HepG2 (cell line): ENCODE measurements at regions not wholly inside any gene's neighbourhood (a gene's known extent, or its start where the extent isn't known, plus 50 kb on each side); places are given as distances from the start of the nearest gene placed in this dataset.

Source experiments
- ATAC-seq: fragments of 200-7000 bp; cut with Tn5 transposase; 3 replicates; pipeline ENCODE4 v1.9.1; 2020; ENCODE audit warnings: mild to moderate bottlenecking, moderate library complexity
- BruUV-seq: library from RNA; stranded (reverse); fragments of 400-500 nt; replicated peaks from 2 replicates; lab custom pipeline; 2021; lab: Mats Ljungman, UMichigan
- CTCF ChIA-PET: fragments of 300-600 bp; formaldehyde crosslinking; extraction: SDS; loops from one replicate; lab custom pipeline; 2021; ENCODE audit warnings: low total read pairs, inconsistent platforms, low intra/inter-chr PET ratio; lab: Yijun Ruan, JAX
- POLR2A ChIA-PET: fragments of 350-600 bp; sonication (Branson Sonifier 250); formaldehyde crosslinking; loops from one replicate; lab custom pipeline; 2020; ENCODE audit warnings: antibody characterized with exemption, inconsistent platforms; lab: Yijun Ruan, JAX
- DNase-seq: peaks from one replicate; pipeline ENCODE4 v3.0.0-alpha.2; 2015; ENCODE audit warnings: low spot score
- FAIRE-seq: peaks from 3 replicates; lab custom pipeline; 2011; peaks lifted over from hg19 to GRCh38; lab: Jason Lieb, UNC
- H2AFZ ChIP-seq: one replicate; pipeline ENCODE4 v1.6.1; 2011; ENCODE audit warnings: low read length, inconsistent platforms
- H3K27ac ChIP-seq: fragments of 300-600 bp; 3 replicates; pipeline ENCODE4 v1.8.0; 2011; ENCODE audit warnings: mixed run types, mild to moderate bottlenecking, mixed read lengths, low read length, inconsistent platforms; ENCODE audit not compliant: insufficient read depth; ENCODE audit errors: extremely low read length
- H3K27me3 ChIP-seq, 2 experiments: fragments of 200-600 bp in 1 of 2; 2 replicates in 1 of 2; 3 replicates in 1 of 2; pipeline versions ENCODE4 v1.6.0 to v1.8.0; 2011; ENCODE audit warnings: low read length in 2 of 2, mild to moderate bottlenecking in 2 of 2, moderate library complexity in 2 of 2, inconsistent platforms in 1 of 2; ENCODE audit not compliant: insufficient read depth in 2 of 2, control insufficient read depth in 1 of 2
- H3K36me3 ChIP-seq, 2 experiments: fragments of 200-600 bp in 1 of 2; replicated peaks in 1 of 2; 2 replicates in 1 of 2; 3 replicates in 1 of 2; pipeline versions ENCODE4 v1.5.1 to v1.8.0; 2011; ENCODE audit warnings: low read length in 2 of 2, inconsistent platforms in 1 of 2; ENCODE audit not compliant: insufficient read depth in 2 of 2, control insufficient read depth in 1 of 2
- H3K4me1 ChIP-seq: 2 replicates; pipeline ENCODE4 v1.5.1; 2012; ENCODE audit warnings: low read length, inconsistent platforms; ENCODE audit not compliant: insufficient read depth
- H3K4me2 ChIP-seq: 2 replicates; pipeline ENCODE4 v1.6.0; 2011; ENCODE audit warnings: low read depth, low read length, inconsistent platforms
- H3K4me3 ChIP-seq, 3 experiments: fragments of 200-600 bp in 1 of 3; sonication (generic), shearing (Covaris generic) in 1 of 3; replicated peaks in 1 of 3; 2 replicates each; pipeline ENCODE4 v1.5.1; 2011 to 2016; ENCODE audit warnings: low read length in 3 of 3, inconsistent platforms in 2 of 3, low read depth in 2 of 3, mild to moderate bottlenecking in 2 of 3, control low read depth in 1 of 3, mixed read lengths in 1 of 3; ENCODE audit not compliant: insufficient read depth in 1 of 3
- H3K79me2 ChIP-seq: one replicate; pipeline ENCODE4 v1.6.1; 2011; ENCODE audit warnings: low read length, inconsistent platforms; ENCODE audit not compliant: insufficient read depth
- H3K9ac ChIP-seq: 2 replicates; pipeline ENCODE4 v1.6.0; 2011; ENCODE audit warnings: mild to moderate bottlenecking, low read depth, low read length, inconsistent platforms; ENCODE audit not compliant: insufficient read depth
- H3K9me3 ChIP-seq: 2 replicates; pipeline ENCODE4 v1.5.1; 2012; ENCODE audit warnings: mild to moderate bottlenecking, low read length
- H4K20me1 ChIP-seq: 2 replicates; pipeline ENCODE4 v1.6.0; 2011; ENCODE audit warnings: inconsistent platforms, mild to moderate bottlenecking, low read length, moderate library complexity; ENCODE audit not compliant: insufficient read depth
- ARNTL ChIP-seq: sonication (generic); formaldehyde crosslinking; IDR thresholded peaks from 2 replicates; pipeline ENCODE4 v1.4.0; 2020; ENCODE audit warnings: mild to moderate bottlenecking, missing genetic modification reagents
- IKZF4 ChIP-seq: sonication (generic); formaldehyde crosslinking; IDR thresholded peaks from 2 replicates; pipeline ENCODE4 v1.5.1; 2020; ENCODE audit warnings: borderline replicate concordance, mild to moderate bottlenecking, low read depth, missing genetic modification reagents; ENCODE audit errors: not compliant biosample characterization
- SRF ChIP-seq: IDR thresholded peaks from 2 replicates; pipeline ENCODE4 v1.6.1; 2011; ENCODE audit warnings: mild to moderate bottlenecking, low read depth, low read length, moderate library complexity
- SYNCRIP ChIP-seq: fragments of 200-400 bp; formaldehyde crosslinking; IDR thresholded peaks from 2 replicates; pipeline ENCODE4 v1.6.1; 2018; ENCODE audit warnings: mild to moderate bottlenecking, low read depth, low read length; ENCODE audit not compliant: insufficient read depth
- ZNF44 ChIP-seq: sonication (generic); formaldehyde crosslinking; IDR thresholded peaks from 2 replicates; pipeline ENCODE4 v1.5.1; 2020; ENCODE audit warnings: mild to moderate bottlenecking, missing genetic modification reagents
- WGBS: methylation state at CpG from one replicate; pipeline ENCODE4 v1.1.6; 2017; ENCODE audit warnings: low lambda C conversion rate; 5-methylcytosine and 5-hydroxymethylcytosine counted together
- in situ Hi-C: cut with HindIII; loops from 2 replicates; pipeline ENCODE4 v1.10.0; 2017; ENCODE audit warnings: low pct_unique_long_range_greater_than_20kb; ENCODE audit not compliant: extremely low pct_ligation_motif_present
- intact Hi-C: fragments of 100-400 bp; cut with micrococcal nuclease; formaldehyde crosslinking; loops from one replicate; pipeline ENCODE4 v1.10.0; 2022; ENCODE audit not compliant: unreplicated experiment
- TF ChIP-seq, protein P1 (sequence below): sonication (generic); formaldehyde crosslinking; IDR thresholded peaks from 2 replicates; pipeline ENCODE4 v1.4.0; 2020; ENCODE audit warnings: missing genetic modification reagents
- TF ChIP-seq, protein P2 (sequence below): sonication (generic); formaldehyde crosslinking; IDR thresholded peaks from 2 replicates; pipeline ENCODE4 v1.8.0; 2022; ENCODE audit warnings: mild to moderate bottlenecking, missing genetic modification reagents; ENCODE audit not compliant: insufficient replicate concordance
- TF ChIP-seq, protein P3 (sequence below): sonication (generic); formaldehyde crosslinking; IDR thresholded peaks from 2 replicates; pipeline ENCODE4 v1.8.0; 2022; ENCODE audit warnings: mild to moderate bottlenecking, missing genetic modification reagents, borderline replicate concordance
- TF ChIP-seq, protein P4 (sequence below): sonication (generic); formaldehyde crosslinking; IDR thresholded peaks from 2 replicates; pipeline ENCODE4 v1.4.0; 2020; ENCODE audit warnings: missing genetic modification reagents, borderline replicate concordance

DNA sequence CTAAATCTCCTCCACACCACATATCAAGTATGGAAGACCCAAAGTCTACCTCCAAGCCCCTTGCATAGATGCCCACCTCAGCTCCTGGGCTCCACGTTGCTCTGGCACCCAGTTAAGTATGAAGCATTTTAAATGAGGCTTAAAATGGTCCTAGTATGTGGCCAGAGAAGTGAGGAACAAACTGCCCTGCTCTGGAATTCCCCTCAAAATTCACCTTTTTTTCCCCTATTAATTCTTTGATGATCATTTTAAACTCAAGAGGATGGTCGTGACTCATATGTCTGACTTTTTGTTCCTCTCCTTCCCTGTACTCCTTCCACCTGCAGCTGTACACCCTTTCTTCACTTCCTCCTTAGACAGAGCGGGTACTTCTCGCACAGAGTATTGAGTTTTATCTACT is 234.5 kb upstream of the MYOCD start:
- H3K4me3 ChIP-seq: no peak overlapping the region
- H3K79me2 ChIP-seq: no peaks in the 10 kb centered on the region
- no peak for TF ChIP-seq IKZF4 (CRISPR knock-in tag)
- TF ChIP-seq SYNCRIP: no peak
- no peak for TF ChIP-seq SRF
- no peak for TF ChIP-seq ZNF44 (CRISPR knock-in tag)
- no peak overlapping the region for H3K27ac ChIP-seq
- H2AFZ ChIP-seq: no peak overlapping the region
- no peaks in the 10 kb centered on the region for H4K20me1 ChIP-seq
- no peaks in the 10 kb centered on the region for H3K36me3 ChIP-seq
- intact Hi-C loops: no loop called here
- no peaks in the 10 kb centered on the region for H3K4me1 ChIP-seq
- no peak overlapping the region for H3K9ac ChIP-seq
- BruUV-seq: no TSS peak
- POLR2A ChIA-PET: no interaction called here
- CTCF ChIA-PET: no interaction called here
- ATAC-seq (no peak), FAIRE-seq (no peak), DNase-seq (no peak)
- in situ Hi-C loops: no loop called here
- H3K4me2 ChIP-seq: no peak overlapping the region
- H3K9me3 ChIP-seq: no peaks in the 10 kb centered on the region
- H3K27me3 ChIP-seq: peaks cover 2 to 4% of the 10 kb centered on the region in 2 experiments; a peak in 3 of 5 replicates
- 10% methylated on average over 4 of the region's 4 CpGs for WGBS

DNA sequence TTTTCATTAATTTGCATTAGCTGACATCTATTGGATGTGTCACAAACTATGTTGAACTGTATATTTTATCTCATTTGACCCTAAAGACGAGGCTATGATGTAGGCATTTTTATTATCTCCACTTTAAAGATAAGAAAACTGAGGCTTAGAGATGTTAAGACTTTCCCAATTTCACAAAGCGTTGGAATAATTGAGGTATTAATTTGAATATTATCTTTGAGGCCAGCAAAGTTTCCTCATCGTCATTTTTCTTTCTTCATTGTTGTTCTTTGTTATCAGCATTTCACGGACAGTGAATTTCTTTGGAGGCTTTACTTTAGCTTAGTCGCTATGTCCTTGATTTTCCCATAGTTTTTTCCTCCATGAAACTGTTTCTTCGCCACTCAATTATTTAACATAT is 227.5 kb upstream of the MYOCD start:
- Histone ChIP-seq H3K27ac (no peak overlapping the region), H3K9ac (no peak overlapping the region), H3K9me3 (no peaks in the 10 kb centered on the region), H3K4me3 (no peak overlapping the region), H2AFZ (no peak overlapping the region), H4K20me1 (no peaks in the 10 kb centered on the region), H3K79me2 (no peaks in the 10 kb centered on the region), H3K27me3 (no peaks in the 10 kb centered on the region), H3K4me1 (no peaks in the 10 kb centered on the region), H3K36me3 (no peaks in the 10 kb centered on the region), H3K4me2 (no peak overlapping the region)
- TF ChIP-seq, protein P1, sequence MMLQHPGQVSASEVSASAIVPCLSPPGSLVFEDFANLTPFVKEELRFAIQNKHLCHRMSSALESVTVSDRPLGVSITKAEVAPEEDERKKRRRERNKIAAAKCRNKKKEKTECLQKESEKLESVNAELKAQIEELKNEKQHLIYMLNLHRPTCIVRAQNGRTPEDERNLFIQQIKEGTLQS (CRISPR knock-in tag): no peak
- TF ChIP-seq, protein P2, sequence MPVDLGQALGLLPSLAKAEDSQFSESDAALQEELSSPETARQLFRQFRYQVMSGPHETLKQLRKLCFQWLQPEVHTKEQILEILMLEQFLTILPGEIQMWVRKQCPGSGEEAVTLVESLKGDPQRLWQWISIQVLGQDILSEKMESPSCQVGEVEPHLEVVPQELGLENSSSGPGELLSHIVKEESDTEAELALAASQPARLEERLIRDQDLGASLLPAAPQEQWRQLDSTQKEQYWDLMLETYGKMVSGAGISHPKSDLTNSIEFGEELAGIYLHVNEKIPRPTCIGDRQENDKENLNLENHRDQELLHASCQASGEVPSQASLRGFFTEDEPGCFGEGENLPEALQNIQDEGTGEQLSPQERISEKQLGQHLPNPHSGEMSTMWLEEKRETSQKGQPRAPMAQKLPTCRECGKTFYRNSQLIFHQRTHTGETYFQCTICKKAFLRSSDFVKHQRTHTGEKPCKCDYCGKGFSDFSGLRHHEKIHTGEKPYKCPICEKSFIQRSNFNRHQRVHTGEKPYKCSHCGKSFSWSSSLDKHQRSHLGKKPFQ (CRISPR knock-in tag): no peak
- no peak for TF ChIP-seq ARNTL (CRISPR knock-in tag)
- TF ChIP-seq, protein P3, sequence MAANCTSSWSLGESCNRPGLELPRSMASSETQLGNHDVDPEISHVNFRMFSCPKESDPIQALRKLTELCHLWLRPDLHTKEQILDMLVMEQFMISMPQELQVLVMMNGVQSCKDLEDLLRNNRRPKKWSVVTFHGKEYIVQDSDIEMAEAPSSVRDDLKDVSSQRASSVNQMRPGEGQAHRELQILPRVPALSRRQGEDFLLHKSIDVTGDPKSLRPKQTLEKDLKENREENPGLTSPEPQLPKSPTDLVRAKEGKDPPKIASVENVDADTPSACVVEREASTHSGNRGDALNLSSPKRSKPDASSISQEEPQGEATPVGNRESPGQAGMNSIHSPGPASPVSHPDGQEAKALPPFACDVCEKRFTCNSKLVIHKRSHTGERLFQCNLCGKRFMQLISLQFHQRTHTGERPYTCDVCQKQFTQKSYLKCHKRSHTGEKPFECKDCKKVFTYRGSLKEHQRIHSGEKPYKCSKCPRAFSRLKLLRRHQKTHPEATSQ: no peak
- TF ChIP-seq, protein P4, sequence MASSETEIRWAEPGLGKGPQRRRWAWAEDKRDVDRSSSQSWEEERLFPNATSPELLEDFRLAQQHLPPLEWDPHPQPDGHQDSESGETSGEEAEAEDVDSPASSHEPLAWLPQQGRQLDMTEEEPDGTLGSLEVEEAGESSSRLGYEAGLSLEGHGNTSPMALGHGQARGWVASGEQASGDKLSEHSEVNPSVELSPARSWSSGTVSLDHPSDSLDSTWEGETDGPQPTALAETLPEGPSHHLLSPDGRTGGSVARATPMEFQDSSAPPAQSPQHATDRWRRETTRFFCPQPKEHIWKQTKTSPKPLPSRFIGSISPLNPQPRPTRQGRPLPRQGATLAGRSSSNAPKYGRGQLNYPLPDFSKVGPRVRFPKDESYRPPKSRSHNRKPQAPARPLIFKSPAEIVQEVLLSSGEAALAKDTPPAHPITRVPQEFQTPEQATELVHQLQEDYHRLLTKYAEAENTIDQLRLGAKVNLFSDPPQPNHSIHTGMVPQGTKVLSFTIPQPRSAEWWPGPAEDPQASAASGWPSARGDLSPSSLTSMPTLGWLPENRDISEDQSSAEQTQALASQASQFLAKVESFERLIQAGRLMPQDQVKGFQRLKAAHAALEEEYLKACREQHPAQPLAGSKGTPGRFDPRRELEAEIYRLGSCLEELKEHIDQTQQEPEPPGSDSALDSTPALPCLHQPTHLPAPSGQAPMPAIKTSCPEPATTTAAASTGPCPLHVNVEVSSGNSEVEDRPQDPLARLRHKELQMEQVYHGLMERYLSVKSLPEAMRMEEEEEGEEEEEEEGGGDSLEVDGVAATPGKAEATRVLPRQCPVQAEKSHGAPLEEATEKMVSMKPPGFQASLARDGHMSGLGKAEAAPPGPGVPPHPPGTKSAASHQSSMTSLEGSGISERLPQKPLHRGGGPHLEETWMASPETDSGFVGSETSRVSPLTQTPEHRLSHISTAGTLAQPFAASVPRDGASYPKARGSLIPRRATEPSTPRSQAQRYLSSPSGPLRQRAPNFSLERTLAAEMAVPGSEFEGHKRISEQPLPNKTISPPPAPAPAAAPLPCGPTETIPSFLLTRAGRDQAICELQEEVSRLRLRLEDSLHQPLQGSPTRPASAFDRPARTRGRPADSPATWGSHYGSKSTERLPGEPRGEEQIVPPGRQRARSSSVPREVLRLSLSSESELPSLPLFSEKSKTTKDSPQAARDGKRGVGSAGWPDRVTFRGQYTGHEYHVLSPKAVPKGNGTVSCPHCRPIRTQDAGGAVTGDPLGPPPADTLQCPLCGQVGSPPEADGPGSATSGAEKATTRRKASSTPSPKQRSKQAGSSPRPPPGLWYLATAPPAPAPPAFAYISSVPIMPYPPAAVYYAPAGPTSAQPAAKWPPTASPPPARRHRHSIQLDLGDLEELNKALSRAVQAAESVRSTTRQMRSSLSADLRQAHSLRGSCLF: no peak
- FAIRE-seq: no peak
- in situ Hi-C loops (no loop called here), intact Hi-C loops (no loop called here)
- ChIA-PET POLR2A (no interaction called here), CTCF (no interaction called here)
- DNase-seq: no peak
- 4% methylated on average over 6 of the region's 6 CpGs for WGBS
- no peak for ATAC-seq
- no TSS peak for BruUV-seq
